ENCODE measurements at regions not wholly inside any gene's neighbourhood (a gene's known extent, or its start where the extent isn't known, plus 50 kb on each side); places are given as distances from the start of the nearest gene placed in this dataset.

DNA sequence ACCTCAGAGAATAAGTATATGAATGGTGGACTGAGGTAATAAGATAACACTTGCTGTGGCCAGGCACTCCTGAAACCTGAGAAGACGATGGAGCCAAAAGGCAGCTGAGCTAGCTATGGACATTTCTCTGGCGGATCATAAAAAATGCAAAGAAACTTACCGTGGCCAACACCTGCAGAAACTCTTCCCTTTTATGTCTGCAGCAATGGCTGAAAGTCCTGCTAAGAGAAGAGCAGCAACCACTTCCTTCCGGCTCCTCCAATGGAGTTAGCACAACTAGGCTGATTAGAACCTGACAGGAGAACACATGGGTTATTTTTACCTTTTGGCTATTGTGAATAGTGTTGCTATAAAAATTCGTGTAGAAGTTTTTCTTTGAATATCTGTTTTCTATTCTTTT is 76.0 kb upstream of the MAGEB16 start:
- Histone ChIP-seq H3K27me3 (no peaks in the 10 kb centered on the region), H3K36me3 (no peaks in the 10 kb centered on the region), H3K9ac (ENCODE audit: low read depth in 2 of 2, low read length in 2 of 2) (no peak overlapping the region), H3K9me3 (no peaks in the 10 kb centered on the region), H3K4me3 (no peak overlapping the region), H3K4me1 (no peaks in the 10 kb centered on the region), H3K27ac (no peak overlapping the region)
- TF ChIP-seq, protein P1, sequence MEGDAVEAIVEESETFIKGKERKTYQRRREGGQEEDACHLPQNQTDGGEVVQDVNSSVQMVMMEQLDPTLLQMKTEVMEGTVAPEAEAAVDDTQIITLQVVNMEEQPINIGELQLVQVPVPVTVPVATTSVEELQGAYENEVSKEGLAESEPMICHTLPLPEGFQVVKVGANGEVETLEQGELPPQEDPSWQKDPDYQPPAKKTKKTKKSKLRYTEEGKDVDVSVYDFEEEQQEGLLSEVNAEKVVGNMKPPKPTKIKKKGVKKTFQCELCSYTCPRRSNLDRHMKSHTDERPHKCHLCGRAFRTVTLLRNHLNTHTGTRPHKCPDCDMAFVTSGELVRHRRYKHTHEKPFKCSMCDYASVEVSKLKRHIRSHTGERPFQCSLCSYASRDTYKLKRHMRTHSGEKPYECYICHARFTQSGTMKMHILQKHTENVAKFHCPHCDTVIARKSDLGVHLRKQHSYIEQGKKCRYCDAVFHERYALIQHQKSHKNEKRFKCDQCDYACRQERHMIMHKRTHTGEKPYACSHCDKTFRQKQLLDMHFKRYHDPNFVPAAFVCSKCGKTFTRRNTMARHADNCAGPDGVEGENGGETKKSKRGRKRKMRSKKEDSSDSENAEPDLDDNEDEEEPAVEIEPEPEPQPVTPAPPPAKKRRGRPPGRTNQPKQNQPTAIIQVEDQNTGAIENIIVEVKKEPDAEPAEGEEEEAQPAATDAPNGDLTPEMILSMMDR (IDR thresholded peaks at IDR 0.05), result no peak
- no peak for DNase-seq
- intact Hi-C loops (cut with DNase I), result loop anchor here (10.0 kb wide), 1 partner anchor 337 kb away; no protein-coding TSS in a partner anchor

DNA sequence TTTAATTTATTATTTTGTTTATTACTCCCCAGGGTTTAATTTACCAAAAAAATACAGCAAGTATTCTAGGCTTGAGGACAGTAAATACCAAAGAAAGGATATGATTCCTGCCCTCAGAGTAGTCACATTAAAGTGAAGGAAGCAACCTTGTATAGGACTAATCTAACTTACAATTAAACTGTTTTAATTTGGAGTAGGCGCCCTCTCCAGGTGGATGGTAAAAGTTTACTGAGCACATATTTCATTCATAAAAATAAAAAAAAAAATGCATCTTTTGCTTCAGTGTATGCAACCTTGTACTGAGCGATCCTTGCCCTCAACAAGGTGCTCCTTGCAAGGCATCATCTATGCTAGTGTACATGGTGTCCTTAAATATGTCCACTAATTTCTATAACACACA is 72.0 kb upstream of the MAGEB16 start:
- TF ChIP-seq, protein P1 (IDR thresholded peaks at IDR 0.05), result peak; percentile 22
- no peak overlapping the region for H3K27ac ChIP-seq
- H3K4me3 ChIP-seq, result no peak overlapping the region
- DNase-seq, result no peak
- intact Hi-C loops (cut with DNase I), result loop anchor here (10.0 kb wide), 1 partner anchor 341 kb away; no protein-coding TSS in a partner anchor
- no peaks in the 10 kb centered on the region for H3K4me1 ChIP-seq
- no peaks in the 10 kb centered on the region for H3K36me3 ChIP-seq
- H3K9me3 ChIP-seq, result no peaks in the 10 kb centered on the region
- no peak overlapping the region for H3K9ac ChIP-seq (ENCODE audit: low read depth in 2 of 2, low read length in 2 of 2)
- H3K27me3 ChIP-seq, result no peaks in the 10 kb centered on the region

DNA sequence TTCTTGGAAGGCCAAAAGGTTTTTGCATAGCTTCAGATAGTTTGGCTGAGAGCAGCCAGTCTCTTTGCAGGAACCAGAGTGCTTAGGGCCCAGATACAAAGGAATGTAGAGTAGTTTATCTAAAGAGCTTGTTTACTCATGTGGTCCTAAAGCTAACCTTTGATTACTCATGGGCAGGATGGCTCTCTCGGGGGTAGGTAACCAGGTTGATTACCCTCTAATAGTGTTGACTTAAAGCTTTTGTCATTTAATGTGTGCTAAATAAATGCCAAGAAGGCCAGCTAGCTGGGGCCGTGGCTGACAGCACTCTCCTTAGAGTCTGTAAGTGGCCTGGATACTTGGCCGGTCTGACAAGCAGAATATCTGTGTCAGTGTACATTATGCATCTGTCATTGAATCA is 69.7 kb upstream of the MAGEB16 start:
- Histone ChIP-seq H3K27ac (no peak overlapping the region), H3K9me3 (no peaks in the 10 kb centered on the region), H3K4me1 (no peaks in the 10 kb centered on the region), H3K27me3 (no peaks in the 10 kb centered on the region), H3K36me3 (no peaks in the 10 kb centered on the region), H3K4me3 (no peak overlapping the region), H3K9ac (ENCODE audit: low read depth in 2 of 2, low read length in 2 of 2) (no peak overlapping the region)
- DNase-seq, result no peak
- TF ChIP-seq, protein P1 (IDR thresholded peaks at IDR 0.05), result no peak
- intact Hi-C loops (cut with DNase I), result loop anchor here (10.0 kb wide), 1 partner anchor 344 kb away; no protein-coding TSS in a partner anchor

DNA sequence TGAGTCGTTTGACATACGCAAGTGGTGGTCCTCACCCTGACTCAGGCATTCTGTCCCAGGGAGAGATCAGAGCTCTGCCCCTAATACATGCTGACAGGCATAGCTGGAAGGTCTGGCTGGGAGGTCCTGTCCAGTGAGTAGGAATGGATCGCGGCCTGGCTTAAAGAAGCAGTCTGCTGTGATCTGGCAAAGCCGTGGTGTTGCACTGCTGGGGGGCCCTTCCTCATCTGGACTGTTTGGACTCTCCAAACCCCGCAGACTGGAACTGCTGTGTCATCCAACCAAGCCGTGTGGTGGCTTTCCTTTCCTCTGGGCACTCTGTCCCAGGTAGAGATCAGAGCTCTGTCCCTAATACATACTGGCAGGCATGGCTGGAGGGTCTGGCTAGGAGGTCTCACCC is 64.3 kb upstream of the MAGEB16 start:
- Histone ChIP-seq H3K27me3 (no peaks in the 10 kb centered on the region), H3K9ac (ENCODE audit: low read depth in 2 of 2, low read length in 2 of 2) (no peak overlapping the region), H3K27ac (no peak overlapping the region), H3K4me1 (no peaks in the 10 kb centered on the region), H3K4me3 (no peak overlapping the region), H3K36me3 (no peaks in the 10 kb centered on the region), H3K9me3 (no peaks in the 10 kb centered on the region)
- DNase-seq, result no peak
- TF ChIP-seq, protein P1 (IDR thresholded peaks at IDR 0.05), result no peak
- intact Hi-C loops (cut with DNase I), result no loop called here

DNA sequence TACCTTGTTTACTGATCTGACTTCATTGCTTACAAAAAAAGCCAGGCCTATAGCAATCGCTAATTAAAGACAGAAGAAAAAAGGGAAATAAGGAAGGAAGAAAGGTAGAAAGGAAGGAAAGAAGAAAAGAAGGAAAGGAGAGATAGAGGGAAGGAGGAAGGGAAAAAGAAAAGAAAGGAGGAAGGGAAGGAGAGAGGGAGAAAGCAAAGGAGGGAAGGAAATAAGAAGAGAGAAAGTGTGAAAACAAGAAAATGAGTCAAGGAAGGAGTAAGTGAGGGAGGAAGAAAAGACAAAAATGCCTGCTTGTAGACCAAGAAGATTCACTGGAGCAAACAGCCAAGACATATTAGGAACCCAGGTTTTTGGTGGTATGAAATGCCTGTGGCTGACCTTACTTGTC is 57.0 kb upstream of the MAGEB16 start:
- H3K27me3 ChIP-seq, result no peaks in the 10 kb centered on the region
- H3K27ac ChIP-seq, result no peak overlapping the region
- intact Hi-C loops (cut with DNase I), result no loop called here
- TF ChIP-seq, protein P1 (IDR thresholded peaks at IDR 0.05), result no peak
- no peak for DNase-seq
- no peaks in the 10 kb centered on the region for H3K9me3 ChIP-seq
- no peaks in the 10 kb centered on the region for H3K36me3 ChIP-seq
- no peak overlapping the region for H3K9ac ChIP-seq (ENCODE audit: low read depth in 2 of 2, low read length in 2 of 2)
- no peak overlapping the region for H3K4me3 ChIP-seq
- no peaks in the 10 kb centered on the region for H3K4me1 ChIP-seq

Measured in colonic mucosa (tissue), 4 donors.